Upper lobe of left lung (tissue), 6 donors: ENCODE measurements at regions not wholly inside any gene's neighbourhood (a gene's known extent, or its start where the extent isn't known, plus 50 kb on each side); places are given as distances from the start of the nearest gene placed in this dataset.

Source experiments
- ATAC-seq, 2 donors: fragments of 200-7000 bp; cut with Tn5 transposase; one replicate each; pipeline ENCODE4 v1.9.1; 2022; ENCODE audit warnings: mild to moderate bottlenecking in 2 of 2, moderate library complexity in 2 of 2; ENCODE audit not compliant: low FRiP score in 2 of 2
- DNase-seq, 2 donors: peaks; one replicate each; pipeline ENCODE4 v3.0.0-alpha.2; 2019 to 2020
- H3K27ac ChIP-seq, 4 donors: fragments of 200-600 bp; sonication (generic); one replicate each; pipeline ENCODE4 v1.5.1; 2016 to 2019
- H3K27me3 ChIP-seq, 4 donors: fragments of 200-600 bp; sonication (generic); one replicate each; pipeline ENCODE4 v1.5.1; 2017 to 2019
- H3K36me3 ChIP-seq, 4 donors: fragments of 200-600 bp; sonication (generic); one replicate each; pipeline ENCODE4 v1.5.1; 2016 to 2019
- H3K4me1 ChIP-seq, 4 donors: fragments of 200-600 bp; sonication (generic); one replicate each; pipeline ENCODE4 v1.5.1; 2018 to 2019
- H3K4me3 ChIP-seq, 4 donors: fragments of 200-600 bp; sonication (generic); one replicate each; pipeline ENCODE4 v1.5.1; 2017 to 2019; ENCODE audit warnings: mild to moderate bottlenecking in 2 of 4, moderate library complexity in 1 of 4
- H3K9me3 ChIP-seq, 4 donors: fragments of 200-600 bp; sonication (generic); one replicate each; pipeline ENCODE4 v1.5.1; 2018 to 2019
- CTCF ChIP-seq, 6 experiments: fragments of 450-650 bp in 4 of 6; fragments of 200-600 bp in 2 of 6; sonication (generic) in 2 of 6; IDR thresholded peaks; one replicate each; pipeline ENCODE4 v1.5.1; 2016 to 2019; ENCODE audit warnings: antibody characterized with exemption in 6 of 6
- EP300 ChIP-seq, 4 donors: sonication (generic); formaldehyde crosslinking; IDR thresholded peaks; one replicate each; pipeline ENCODE4 v1.5.1; 2017; ENCODE audit warnings: antibody characterized with exemption in 4 of 4, control low read depth in 2 of 4
- POLR2A ChIP-seq, 4 donors: fragments of 450-650 bp; IDR thresholded peaks; one replicate each; pipeline ENCODE4 v1.5.1; 2016 to 2017; ENCODE audit warnings: antibody characterized with exemption in 4 of 4, mild to moderate bottlenecking in 2 of 4
- POLR2AphosphoS5 ChIP-seq, 2 donors: sonication (generic); formaldehyde crosslinking; IDR thresholded peaks; one replicate each; pipeline ENCODE4 v1.5.1; 2017; ENCODE audit warnings: antibody characterized with exemption in 2 of 2
- WGBS, 2 donors: methylation state at CpG; one replicate each; pipeline ENCODE4 v1.1.5; 2017 to 2018; 5-methylcytosine and 5-hydroxymethylcytosine counted together
- donor health status: DM: no; HTN: no; CAD: no; lungs with moderate emphysema.
- donor health status: DM: no; HTN: yes; CAD: no; lungs with severe emphysema.

- no peak overlapping the region for H3K4me3 ChIP-seq
- H3K27me3 ChIP-seq = no peaks in the 10 kb centered on the region
- H3K4me1 ChIP-seq = peaks cover 4 to 6% (median 5%) of the 10 kb centered on the region in 4 donors
- no peaks in the 10 kb centered on the region for H3K36me3 ChIP-seq
- TF ChIP-seq POLR2AphosphoS5 (IDR thresholded peaks at IDR 0.05) (no peak), CTCF (IDR thresholded peaks at IDR 0.05) (no peak), POLR2A (IDR thresholded peaks at IDR 0.05) (no peak), EP300 (IDR thresholded peaks at IDR 0.05) (no peak)
- H3K27ac ChIP-seq = no peak overlapping the region
- ATAC-seq (no peak), DNase-seq (no peak)
- H3K9me3 ChIP-seq = no peaks in the 10 kb centered on the region
- 94 to 99% methylated on average over 3 of the region's 3 CpGs for WGBS, 2 donors
Measured at GRCh38 chr1:43041591-43041990, 82.9 kb upstream of the SLC2A1 start.

GRCh38 chr1:43039228-43040055, 80.8 kb upstream of the SLC2A1 start:
- H3K27ac ChIP-seq = no peak overlapping the region
- H3K4me3 ChIP-seq = no peak overlapping the region
- peaks cover 4 to 15% (median 10%) of the 10 kb centered on the region in 4 donors for H3K4me1 ChIP-seq
- H3K36me3 ChIP-seq = no peaks in the 10 kb centered on the region
- WGBS, 2 donors = 51 to 59% methylated on average over 14 of the region's 14 CpGs
- H3K9me3 ChIP-seq = no peaks in the 10 kb centered on the region
- no peaks in the 10 kb centered on the region for H3K27me3 ChIP-seq
- DNase-seq (no peak), ATAC-seq (no peak)
- TF ChIP-seq CTCF (IDR thresholded peaks at IDR 0.05) (no peak), EP300 (IDR thresholded peaks at IDR 0.05) (no peak), POLR2AphosphoS5 (IDR thresholded peaks at IDR 0.05) (peak in 1 of 2 donors; percentile 30), POLR2A (IDR thresholded peaks at IDR 0.05) (no peak)

DNA sequence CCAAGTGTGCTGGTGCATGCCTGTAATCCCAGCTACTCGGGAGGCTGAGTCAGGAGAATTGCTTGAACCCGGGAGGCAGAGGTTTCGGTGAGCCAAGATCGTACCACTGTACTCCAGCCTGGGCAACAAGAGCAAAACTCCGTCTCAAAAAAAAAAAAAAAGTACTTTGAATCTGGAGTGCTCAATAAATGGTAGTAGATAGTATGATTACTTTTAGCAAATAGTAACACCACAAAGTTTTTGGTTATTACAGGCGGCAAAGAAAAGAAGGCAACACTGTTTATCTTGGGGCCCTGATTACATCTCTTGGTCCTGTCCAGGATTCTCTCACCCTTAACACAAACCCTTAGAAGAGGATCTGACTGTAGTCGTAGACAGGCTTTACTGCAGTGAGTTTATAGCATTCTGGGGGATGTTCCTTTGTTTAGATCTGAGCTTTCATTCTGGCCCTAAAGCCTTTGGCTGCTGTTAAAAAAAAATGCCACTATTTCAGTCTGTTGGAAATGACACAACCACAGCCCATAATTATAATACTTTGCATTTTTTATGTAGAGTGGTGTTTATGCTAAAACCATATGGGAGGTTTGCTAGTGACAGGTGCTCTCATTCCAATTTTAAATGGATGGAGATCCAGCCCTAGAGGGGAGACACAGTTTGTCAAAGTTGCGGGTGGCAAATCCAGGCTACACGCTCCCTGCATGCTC, 79.7 kb upstream of the SLC2A1 start:
- TF ChIP-seq POLR2AphosphoS5 (IDR thresholded peaks at IDR 0.05) (no peak), EP300 (IDR thresholded peaks at IDR 0.05) (no peak), CTCF (IDR thresholded peaks at IDR 0.05) (no peak), POLR2A (IDR thresholded peaks at IDR 0.05) (no peak)
- WGBS, 2 donors = 82 to 84% methylated on average over 9 of the region's 9 CpGs
- H3K27ac ChIP-seq = no peak overlapping the region
- ATAC-seq (no peak), DNase-seq (no peak)
- H3K36me3 ChIP-seq = no peaks in the 10 kb centered on the region
- no peaks in the 10 kb centered on the region for H3K27me3 ChIP-seq
- no peak overlapping the region for H3K4me3 ChIP-seq
- H3K9me3 ChIP-seq = no peaks in the 10 kb centered on the region
- peaks cover 8 to 17% (median 11%) of the 10 kb centered on the region in 4 donors for H3K4me1 ChIP-seq

- Histone ChIP-seq H3K9me3 (no peaks in the 10 kb centered on the region), H3K27ac (no peak overlapping the region), H3K4me3 (no peak overlapping the region), H3K4me1 (peaks cover 8 to 17% (median 11%) of the 10 kb centered on the region in 4 donors), H3K36me3 (no peaks in the 10 kb centered on the region), H3K27me3 (no peaks in the 10 kb centered on the region)
- DNase-seq = no peak
- no peak for ATAC-seq
- no peak for TF ChIP-seq EP300 (IDR thresholded peaks at IDR 0.05)
- no peak for TF ChIP-seq POLR2AphosphoS5 (IDR thresholded peaks at IDR 0.05)
- no peak for TF ChIP-seq CTCF (IDR thresholded peaks at IDR 0.05)
- TF ChIP-seq POLR2A (IDR thresholded peaks at IDR 0.05) = no peak
- WGBS, 2 donors = 96 to 98% methylated on average over 6 of the region's 6 CpGs
Measured at GRCh38 chr1:43037466-43037865, 78.8 kb upstream of the SLC2A1 start.
